ENCODE measurements at regions not wholly inside any gene's neighbourhood (a gene's known extent, or its start where the extent isn't known, plus 50 kb on each side); places are given as distances from the start of the nearest gene placed in this dataset.

DNA sequence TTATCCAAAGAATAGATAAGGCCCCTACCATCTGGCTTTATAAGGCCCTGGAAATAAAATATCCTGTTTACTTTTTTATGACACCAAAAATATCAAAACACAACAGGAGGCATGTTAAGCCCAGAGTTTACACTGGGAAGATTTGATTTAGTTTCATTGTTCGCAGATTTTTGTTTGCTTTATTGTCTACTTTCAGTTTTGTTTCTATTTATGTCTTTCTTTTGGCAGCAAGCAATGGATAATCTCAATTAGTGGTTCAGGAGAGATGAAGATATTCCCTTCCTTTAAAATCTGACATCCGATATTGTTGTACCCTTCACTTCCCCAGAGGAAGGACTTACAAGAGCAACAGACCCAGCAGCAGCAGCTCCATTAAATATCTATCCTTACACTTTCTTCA lies 249.4 kb upstream of the ARPP21 start:
- TF ChIP-seq MXI1 (IDR thresholded peaks at IDR 0.05; ENCODE audit: low read depth, low read length) (no peak), TAF1 (IDR thresholded peaks at IDR 0.05; ENCODE audit: borderline replicate concordance, low read depth, low read length) (no peak)
